DMS79 (cell line): ENCODE measurements at regions not wholly inside any gene's neighbourhood (a gene's known extent, or its start where the extent isn't known, plus 50 kb on each side); places are given as distances from the start of the nearest gene placed in this dataset.

Experiments used
- DNase-seq: peaks from one replicate; lab custom pipeline; 2025; lab: John Stamatoyannopoulos, UW

DNA sequence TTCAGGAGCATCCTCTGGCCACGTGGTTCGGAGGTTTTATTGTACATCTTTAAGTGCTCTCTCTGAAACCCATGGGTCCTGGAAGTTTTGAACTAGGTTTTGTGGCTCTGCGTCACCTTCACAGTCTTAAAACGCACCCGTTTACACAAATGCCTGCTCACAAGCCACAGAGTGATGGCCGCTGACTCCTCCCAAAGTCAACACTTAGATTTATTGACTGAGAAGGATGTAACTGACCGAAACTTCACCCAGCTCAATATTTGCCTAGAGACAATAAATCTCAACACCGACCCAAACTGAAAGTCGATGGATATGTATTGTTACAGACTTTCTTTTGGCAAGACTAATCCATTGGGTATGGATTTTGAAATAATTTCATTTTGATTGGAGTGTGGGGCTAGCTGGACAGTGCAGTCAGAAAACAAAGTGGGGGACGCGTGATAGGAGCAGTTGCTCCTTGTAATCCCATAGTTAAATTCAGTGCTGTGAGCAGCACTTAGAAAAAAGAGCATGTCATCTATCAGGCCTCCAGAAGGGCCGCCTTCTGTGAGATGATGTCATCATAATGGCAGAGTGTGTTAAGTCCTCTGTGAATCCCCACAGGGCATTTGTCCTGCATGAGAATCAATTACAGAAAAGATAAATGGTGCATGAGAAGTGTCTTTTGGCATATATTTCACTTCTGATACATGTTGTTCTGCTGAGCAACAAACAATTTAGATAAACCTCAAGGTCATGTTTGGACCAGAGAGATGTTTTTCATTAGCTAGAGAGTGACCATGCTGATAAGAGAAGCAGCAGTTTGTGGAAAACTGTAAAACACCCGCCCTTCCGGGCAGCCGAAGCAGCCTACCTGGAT, 183.7 kb downstream of the INO80D start:
- DNase-seq = peak; percentile 7

DNA sequence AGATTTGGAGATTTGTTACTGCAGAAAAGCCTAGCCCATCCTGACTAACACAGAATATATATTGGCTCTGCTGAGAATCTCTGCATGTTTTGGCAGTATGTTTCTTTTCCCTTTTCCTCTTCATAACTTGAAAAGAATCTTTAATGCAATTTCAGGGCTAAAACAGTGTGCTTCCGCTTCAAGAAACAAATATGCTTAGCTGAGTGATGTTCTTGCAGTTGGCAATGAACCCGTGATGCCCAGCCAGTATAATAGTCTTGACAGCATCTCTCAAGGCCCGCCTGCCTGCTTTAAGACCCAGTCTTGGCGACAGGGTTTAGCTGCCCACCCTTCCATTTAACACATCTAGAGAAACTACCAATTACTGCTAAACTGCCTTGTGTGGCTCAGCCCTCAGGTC, 184.5 kb downstream of the INO80D start:
- no peak for DNase-seq

DNA sequence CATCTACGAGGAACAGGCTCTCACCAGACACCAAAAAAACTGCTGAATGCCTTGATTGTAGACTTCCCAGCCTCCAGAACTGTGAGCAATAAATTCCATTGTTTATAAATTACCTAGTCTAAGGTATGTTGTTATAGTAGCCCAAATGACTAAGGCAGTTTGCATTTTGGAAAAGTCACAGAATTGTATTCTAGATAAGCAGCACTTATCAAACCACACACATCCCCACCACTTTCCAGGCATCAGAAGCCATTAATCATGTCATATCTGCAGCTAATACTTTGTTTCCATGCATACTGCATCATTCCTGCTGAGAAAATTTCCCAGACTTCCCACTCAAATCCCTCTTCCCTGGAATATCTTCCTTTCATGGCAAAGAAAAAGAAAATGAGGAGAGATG, 187.2 kb downstream of the INO80D start:
- DNase-seq = no peak

DNA sequence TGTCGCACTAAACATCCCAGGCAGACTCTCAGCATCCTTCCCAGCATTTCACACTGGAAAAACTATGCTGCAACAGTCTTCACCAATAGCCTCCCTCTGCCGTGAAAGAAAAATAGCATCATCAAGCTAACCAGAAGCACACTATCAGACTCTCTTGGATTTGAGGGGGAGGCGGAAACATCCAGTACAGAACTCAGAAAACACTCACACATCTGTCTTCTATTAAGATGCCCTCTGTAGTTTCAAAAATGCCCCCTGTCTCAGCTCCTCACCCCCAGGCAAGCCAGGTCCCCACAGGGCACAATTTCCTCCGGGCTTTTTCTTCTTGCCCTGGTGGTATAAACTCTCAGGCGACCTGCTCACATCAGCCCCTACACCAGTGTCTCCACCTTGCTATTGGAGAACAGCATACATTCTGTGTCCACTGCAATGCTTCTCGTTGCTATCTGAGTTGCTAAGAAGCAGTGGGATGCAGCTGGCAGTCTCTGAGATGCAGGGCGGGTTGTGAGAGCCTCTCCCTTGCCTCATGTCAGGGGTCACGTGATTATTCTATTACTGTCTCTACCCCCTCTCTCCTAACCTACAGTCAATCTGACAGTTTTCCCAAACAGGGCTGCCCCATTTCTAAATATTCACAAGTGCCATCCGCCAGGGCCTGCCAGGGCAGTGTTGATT, 189.9 kb downstream of the INO80D start:
- DNase-seq = no peak

DNA sequence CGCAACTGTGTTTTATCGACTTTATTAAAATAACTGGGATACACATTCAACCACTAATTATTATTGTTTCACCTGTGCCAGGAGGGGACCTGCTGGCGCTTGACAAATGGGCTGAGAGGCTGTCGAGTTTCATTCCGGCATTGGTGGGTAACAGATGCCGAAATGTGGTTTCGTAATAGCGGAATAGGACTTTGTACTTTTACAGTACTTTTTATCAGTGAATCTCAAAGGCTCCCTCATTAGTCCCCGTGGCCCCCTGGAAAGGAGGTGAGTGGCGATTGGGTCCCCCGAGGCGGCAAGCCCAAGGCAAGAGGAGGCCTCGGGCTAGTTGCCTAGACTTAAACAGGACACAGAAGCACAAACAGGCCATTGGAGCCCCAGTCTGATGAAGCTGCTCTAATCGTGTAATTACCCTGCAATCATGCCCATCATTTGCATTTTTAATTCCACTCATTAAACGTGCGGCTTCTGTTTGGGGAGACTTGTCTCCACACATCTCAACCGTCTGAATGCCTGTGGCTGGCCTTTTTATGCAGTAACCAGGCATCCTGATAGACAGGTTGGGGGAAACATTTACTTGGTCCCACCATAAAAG, 193.2 kb downstream of the INO80D start:
- peak; percentile 81 for DNase-seq

DNA sequence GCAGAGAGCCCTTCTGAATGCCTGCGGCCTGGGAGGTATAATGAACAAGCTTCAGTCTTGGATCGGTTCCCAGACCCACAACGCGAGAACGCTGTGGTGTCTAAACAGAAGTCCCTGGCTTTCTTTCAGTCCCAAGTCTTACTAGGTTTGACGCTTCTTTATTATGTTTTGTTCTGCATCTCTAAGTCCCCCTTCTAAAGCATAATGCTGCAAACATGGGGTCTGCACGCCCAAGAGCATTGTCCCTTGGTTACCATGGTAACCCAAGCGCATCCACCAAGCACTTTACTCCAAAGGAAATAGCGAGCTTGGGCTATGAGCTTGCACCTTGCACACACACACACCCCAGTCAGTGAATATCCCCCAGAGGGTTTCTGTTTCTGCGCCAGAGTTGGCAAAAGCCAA, 193.7 kb downstream of the INO80D start:
- peak; percentile 91 for DNase-seq

DNA sequence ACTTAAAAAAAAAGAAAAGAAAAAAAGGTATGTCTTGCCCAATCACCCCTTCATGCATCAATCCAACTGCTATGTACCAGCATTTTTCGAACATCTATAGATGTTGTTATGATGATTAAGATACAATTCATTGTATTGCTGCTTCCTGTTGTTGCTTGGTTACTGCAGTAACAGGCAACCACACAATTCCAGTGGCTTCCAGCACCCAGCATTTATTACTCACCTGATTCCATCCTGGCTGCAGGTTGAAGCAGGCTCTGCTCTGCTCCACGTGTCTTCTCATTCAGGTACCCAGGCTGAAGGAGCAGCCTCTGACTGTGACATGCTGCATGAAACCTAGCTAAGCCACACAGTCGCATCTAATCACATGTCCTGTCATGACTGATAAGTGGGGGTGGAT, 196.9 kb downstream of the INO80D start:
- no peak for DNase-seq

DNA sequence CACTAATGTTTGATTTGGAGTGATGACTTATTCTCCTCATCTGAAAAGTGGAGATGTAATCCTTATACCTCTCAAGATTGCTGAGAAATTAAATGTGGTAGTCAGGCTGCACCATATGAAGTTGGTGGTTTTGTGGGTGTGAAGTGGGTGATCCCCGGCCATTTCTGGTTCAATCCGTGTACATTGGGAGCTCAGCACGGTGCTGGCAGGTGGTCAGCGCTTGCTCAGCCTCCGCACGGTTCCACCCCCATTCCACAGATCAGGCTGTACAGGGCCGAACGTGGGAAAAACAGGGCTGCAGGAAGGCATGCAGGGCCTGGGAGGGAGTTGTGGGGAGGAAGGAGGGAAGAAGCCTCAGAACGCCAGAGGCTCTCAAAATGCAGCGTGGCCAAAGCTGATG, 198.3 kb downstream of the INO80D start:
- DNase-seq = no peak

DNA sequence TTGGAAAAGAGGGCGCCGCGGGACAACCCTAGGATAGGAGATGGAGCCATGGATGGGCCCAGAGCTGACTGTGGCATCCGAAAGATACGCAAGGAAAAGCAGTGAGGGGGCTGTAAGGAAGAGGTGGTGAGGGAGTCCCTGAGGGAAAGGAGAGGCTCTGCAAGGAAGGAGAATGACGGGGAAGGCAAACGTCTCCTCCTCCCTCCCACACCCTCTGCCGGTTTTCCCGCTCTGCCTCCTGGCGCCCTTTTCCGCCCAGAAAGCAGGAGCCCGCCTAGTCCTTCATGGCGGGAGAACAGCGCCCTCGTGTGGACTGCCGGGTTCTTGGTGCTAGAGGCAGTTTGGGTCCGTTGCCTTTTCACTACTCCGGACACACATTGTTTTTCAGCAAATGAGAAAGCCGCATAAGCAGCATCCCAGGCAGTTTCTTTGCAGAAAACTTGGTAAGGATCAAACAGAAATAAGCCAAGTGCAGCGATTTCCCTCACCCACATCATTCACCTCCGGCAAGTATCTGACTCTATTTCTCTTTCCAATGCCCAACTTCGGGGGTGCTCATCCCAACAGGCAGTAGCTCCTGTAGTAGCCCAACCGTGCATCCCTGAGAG, 200.4 kb downstream of the INO80D start:
- DNase-seq = no peak

DNA sequence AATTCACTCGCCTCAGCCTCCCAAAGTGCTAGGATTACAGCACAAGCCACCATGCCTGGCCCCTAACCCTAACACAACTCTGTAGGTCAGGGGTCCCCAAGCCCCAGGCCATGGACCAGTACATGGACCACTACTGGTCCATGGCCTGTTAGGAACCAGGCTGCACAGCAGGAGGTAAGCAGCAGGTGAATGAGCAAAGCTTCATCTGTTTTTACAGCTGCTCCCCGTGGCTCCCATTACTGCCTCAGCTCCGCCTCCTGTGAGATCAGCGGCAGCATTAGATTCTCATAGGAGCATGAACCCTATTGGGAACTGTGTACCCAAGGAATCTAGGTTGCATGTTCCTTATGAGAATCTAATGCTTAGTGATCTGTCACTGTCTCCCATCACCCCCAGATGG, 201.7 kb downstream of the NRP2 start:
- no peak for DNase-seq

DNA sequence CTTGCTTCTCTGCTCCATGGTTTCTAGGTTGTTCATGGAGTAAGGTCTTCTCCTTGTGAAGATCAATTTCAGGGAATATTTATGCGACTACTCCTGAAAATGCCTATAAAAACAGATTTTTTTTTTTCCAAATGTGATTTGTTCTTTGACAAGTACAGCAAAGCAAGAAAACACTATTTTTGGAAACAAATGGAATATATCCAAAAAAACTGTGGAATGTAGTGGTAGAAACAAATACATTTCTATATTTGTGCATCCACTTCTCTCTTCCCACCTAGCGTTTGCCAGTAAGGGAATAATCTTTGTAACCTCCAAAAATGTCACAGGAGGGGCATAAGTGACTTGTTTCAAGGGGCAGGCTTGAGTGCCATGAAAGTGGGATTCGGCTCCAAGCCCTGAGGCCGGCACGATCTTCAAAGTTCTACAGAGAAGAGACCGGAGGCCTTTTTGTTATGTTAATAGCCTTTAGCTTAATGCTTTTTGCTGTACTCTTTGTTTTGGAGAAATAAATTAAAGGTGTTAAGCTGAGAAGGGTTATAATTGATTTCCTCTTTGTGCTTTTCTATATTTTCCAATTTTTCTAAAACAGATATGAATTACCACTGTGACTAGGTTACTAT, 200.6 kb downstream of the NRP2 start:
- no peak for DNase-seq

DNA sequence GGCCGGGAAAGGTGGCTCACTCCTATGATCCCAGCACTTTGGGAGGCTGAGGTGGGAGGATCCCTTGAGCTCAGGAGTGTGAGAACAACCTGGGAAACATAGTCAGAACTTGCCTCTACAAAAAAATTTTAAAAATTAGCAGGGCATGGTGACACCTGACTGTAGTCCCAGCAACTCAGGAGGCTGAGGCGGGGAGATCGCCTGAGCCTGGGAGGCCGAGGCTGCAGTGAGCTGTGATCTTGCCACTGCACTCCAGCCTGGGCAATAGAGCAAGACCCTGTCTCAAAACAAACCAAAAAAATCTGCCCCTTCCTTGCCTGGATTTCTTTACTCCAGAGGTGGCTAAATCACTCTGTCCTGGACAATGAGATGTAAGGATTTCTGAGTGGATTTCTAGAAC, 197.7 kb downstream of the NRP2 start:
- DNase-seq = no peak

DNA sequence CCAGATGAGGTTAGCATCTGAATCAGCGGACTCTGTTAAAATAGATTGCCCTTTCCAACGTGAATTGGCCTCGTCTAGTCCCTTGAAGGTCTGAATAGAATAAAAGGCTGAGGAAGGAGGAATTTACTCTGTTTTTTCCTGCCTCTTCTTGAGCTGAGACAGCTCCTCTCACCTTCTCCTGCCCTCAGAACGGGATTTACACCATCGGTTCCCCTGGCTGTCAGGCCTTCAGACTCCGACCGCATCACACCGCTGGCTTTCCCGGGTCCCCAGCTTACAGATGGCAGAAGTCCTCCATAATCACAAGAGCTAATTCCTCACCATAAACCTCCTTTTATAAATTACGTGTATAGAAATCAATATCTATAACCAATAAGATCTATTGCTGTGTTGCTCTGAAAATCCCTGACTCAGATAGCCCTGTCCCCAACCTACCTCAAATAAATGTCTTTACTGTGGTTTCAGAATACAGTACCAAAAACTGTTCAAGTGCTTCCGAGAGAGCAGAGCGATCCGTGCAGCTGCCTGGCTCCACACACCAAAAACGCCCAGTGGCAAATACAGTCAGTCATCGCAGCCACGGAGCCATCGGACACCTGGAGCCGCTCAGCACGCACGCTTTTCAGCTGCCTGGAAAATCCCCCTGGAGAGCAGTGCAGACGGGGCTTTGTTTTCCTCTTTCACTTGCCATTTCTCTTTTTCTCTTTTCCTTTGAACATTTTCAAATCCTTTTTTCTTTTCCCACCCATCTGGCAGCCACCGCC, 196.9 kb downstream of the NRP2 start:
- peak; percentile 55 for DNase-seq

DNA sequence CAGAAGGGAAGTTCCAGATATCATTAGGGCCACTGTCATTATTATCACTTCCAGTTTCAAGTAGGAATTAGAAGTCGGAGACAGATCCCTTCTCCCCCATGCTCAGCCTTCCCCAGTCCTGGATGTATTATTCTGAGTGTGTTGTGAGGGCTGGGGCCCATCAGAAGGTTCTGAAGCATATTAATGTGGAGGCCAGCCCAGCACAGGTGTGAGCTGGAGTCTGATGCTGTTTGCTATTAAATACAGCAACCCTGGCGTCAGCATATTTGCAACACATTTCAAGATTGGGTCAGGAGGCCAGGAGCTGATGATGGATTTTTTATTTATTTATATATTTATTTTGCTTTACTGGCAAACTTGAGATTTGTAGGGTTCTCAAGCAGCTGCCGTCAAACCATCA, 195.2 kb downstream of the NRP2 start:
- no peak for DNase-seq

DNA sequence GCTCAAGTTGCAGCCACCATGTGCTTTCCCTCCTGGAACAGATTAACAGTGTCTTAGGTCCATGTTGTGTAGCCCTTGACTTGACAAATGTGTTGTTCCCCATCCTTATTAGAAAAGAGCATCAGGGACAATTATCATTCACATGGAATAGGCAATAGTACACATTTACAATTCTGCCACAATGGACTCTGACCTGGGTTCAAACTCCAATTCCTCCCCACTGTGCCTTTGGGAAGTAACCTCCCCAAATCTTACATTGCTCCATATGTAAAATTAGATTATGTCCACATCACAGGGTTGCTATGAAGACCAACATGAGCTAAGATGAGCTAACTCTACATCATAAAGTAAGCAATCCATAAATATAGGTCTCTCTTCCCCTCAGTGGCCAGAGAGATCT, 193.8 kb downstream of the NRP2 start:
- DNase-seq = no peak

DNA sequence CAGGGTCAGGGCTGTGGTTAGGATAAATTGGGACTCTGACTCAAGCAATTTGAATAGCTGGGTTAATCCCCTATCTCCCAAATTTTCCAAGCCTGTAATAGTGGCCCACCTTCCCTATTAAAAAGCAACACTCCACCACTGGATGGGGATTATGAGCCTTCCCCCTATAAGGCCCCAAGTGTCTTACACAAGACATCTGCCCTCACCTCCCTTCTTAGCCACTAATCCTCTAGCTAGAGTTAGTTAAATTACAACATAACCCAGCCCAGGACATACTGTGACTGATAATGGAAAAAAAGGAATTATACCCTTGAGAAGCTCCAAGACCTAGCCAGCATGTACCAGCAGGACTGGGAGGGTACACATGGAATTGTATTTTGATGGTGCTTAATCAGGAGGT, 190.4 kb downstream of the NRP2 start:
- DNase-seq = no peak

DNA sequence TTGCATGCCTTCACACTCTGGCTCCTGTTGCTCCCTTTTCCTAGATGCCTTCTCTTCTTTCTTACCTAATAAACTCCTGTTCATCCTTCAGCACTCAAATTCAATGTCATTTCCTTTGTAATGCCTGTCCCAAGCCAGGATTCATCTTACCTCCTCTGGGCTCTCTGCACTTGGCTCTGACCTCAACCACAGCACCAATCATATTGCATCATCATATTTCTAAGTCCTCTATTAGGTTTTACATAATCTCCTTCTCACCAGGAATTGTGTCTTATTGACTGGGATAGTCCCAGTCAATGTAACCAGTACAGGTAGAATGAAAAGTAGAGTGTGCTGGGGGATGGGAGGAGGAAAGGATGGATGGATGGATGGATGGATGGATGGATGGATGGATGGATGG, 187.1 kb downstream of the NRP2 start:
- no peak for DNase-seq

DNA sequence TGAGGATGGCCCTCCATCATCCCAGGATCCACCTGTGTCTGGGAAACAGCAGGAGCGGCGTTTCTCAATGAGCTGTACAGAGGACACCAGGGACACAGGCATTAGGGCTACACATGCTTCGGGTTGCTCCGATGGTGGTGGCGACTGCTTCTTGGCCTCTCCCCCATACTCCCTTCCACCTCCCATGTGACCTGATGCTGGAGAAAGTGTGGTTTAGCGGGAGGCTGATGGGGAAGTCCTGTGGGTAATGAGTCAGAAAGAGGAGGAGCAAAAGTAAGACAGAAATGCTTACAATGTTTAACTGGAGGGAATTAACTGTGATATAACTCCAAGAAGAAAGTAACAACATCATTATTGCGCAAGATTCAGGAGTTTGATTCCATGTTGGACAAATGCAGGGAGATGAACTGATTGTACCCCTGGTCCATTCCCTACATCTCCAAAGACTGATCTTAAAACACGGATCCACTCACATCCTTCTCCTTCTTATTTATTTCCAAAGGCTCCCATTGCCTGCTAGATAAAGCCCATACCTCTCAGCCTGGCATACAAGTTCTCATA, 186.6 kb downstream of the NRP2 start:
- DNase-seq = no peak

DNA sequence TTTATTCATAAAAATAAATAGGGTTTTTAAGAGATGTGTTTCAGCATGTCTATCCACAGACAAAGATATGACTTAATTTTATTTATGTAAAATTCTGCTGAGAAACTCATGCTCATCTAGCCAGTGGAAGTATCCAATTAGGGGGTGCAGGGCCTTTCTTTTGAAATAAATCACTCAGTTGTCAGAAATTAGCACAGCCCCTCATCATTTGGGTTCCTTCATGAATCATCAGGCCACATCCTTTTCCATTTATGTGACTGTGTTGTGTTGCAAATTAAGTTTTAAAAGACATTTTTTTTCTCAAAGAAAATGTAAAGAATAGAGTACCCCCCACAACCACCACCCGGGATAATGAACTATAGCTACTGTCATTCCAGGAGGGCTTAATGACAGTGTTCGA, 185.8 kb downstream of the NRP2 start:
- DNase-seq = no peak

DNA sequence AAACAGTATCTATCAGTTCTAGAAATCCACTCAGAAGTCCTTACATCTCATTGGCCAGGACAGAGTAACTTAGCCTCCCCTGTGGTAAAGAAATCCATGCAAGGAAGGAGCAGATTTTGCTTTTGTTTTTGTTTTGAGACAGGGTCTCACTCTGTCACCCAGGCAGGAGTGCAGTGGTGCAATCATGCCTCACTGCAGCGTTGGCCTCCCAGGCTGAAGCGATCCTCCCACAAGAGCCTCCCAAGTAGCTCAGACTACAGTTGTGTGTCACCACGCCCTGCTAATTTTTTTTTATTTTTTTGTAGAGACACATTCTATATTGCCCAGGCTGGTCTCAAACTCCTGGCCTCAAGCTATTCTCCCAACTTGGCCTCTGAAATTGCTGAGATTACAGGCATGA, 185.1 kb downstream of the NRP2 start:
- DNase-seq = no peak

DNA sequence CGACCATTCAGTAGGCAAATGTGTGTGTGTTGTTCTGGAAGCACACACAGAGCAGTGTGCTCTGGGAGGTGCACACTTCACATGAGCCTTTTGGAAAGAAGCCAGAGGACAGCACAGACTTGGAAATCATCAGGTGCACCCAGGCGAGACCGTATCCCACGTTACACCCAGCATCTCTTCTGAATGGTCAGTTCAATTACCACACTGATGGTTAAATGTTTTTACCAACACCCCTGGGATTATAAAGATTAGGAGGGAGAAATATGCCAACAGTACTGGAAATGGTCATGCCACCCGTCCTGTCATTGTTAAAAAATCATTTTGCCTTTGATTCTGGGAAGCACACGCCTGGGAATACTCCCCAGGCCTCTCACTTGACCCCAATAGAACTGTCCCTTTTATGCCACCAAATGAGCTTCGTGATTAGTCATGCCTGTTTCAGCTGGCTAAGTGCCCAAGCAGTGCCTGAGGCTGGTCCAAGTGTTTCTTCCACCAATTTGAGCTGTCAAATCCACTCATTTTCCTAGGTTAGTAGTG, 183.7 kb downstream of the NRP2 start:
- DNase-seq = peak; percentile 94
